ENCODE measurements at regions not wholly inside any gene's neighbourhood (a gene's known extent, or its start where the extent isn't known, plus 50 kb on each side); places are given as distances from the start of the nearest gene placed in this dataset.
A peak's percentile ranks its signal among the peaks of the same experiment; 100 is the strongest.

GRCh38 chr12:42799966-42800365 is 210.4 kb upstream of the PRICKLE1 start:
- peaks cover 0 to 3% (median 0%) of the 10 kb centered on the region in 4 donors for H3K4me1 ChIP-seq
- H3K27me3 ChIP-seq: no peaks in the 10 kb centered on the region
- 89 to 92% methylated on average over 1 of the region's 1 CpG for WGBS, 2 donors
- TF ChIP-seq POLR2AphosphoS5 (IDR thresholded peaks at IDR 0.05) (no peak), EP300 (IDR thresholded peaks at IDR 0.05) (no peak), POLR2A (IDR thresholded peaks at IDR 0.05) (no peak), CTCF (IDR thresholded peaks at IDR 0.05) (no peak)
- no peak overlapping the region for H3K27ac ChIP-seq
- intact Hi-C loops (cut with DNase I): no loop called here
- no peak for DNase-seq
- H3K9me3 ChIP-seq: no peaks in the 10 kb centered on the region
- H3K36me3 ChIP-seq: no peaks in the 10 kb centered on the region
- no peak overlapping the region for H3K4me3 ChIP-seq

- no peak overlapping the region for H3K4me3 ChIP-seq
- WGBS, 2 donors: 72 to 85% methylated on average over 2 of the region's 2 CpGs
- intact Hi-C loops (cut with DNase I): no loop called here
- no peak for DNase-seq
- H3K4me1 ChIP-seq: peaks cover 0 to 7% (median 0%) of the 10 kb centered on the region in 4 donors
- H3K36me3 ChIP-seq: no peaks in the 10 kb centered on the region
- H3K27me3 ChIP-seq: no peaks in the 10 kb centered on the region
- no peak overlapping the region for H3K27ac ChIP-seq
- TF ChIP-seq POLR2AphosphoS5 (IDR thresholded peaks at IDR 0.05) (no peak), POLR2A (IDR thresholded peaks at IDR 0.05) (no peak), EP300 (IDR thresholded peaks at IDR 0.05) (no peak), CTCF (IDR thresholded peaks at IDR 0.05) (no peak)
- no peaks in the 10 kb centered on the region for H3K9me3 ChIP-seq
These were observed 209.4 kb upstream of the PRICKLE1 start for GRCh38 chr12:42798811-42799438.

GRCh38 chr12:42794806-42795205 is 205.3 kb upstream of the PRICKLE1 start:
- Histone ChIP-seq H3K36me3 (no peaks in the 10 kb centered on the region), H3K27ac (no peak overlapping the region), H3K9me3 (no peaks in the 10 kb centered on the region), H3K4me3 (no peak overlapping the region), H3K27me3 (no peaks in the 10 kb centered on the region), H3K4me1 (peaks cover 0 to 7% (median 0%) of the 10 kb centered on the region in 4 donors)
- no peak for DNase-seq
- WGBS, 2 donors: 70 to 75% methylated on average over 2 of the region's 2 CpGs
- intact Hi-C loops (cut with DNase I): no loop called here
- TF ChIP-seq EP300 (IDR thresholded peaks at IDR 0.05) (no peak), CTCF (IDR thresholded peaks at IDR 0.05) (no peak), POLR2AphosphoS5 (IDR thresholded peaks at IDR 0.05) (peak in 2 of 4 donors; percentile 51 to 62), POLR2A (IDR thresholded peaks at IDR 0.05) (no peak)

GRCh38 chr12:42793166-42793565 is 203.6 kb upstream of the PRICKLE1 start:
- peaks cover 0 to 7% (median 0%) of the 10 kb centered on the region in 4 donors for H3K4me1 ChIP-seq
- no peak for DNase-seq
- TF ChIP-seq CTCF (IDR thresholded peaks at IDR 0.05) (no peak), POLR2A (IDR thresholded peaks at IDR 0.05) (no peak), POLR2AphosphoS5 (IDR thresholded peaks at IDR 0.05) (no peak), EP300 (IDR thresholded peaks at IDR 0.05) (no peak)
- H3K27ac ChIP-seq: no peak overlapping the region
- 94 to 95% methylated on average over 1 of the region's 1 CpG for WGBS, 2 donors
- no peak overlapping the region for H3K4me3 ChIP-seq
- intact Hi-C loops (cut with DNase I): no loop called here
- no peaks in the 10 kb centered on the region for H3K9me3 ChIP-seq
- no peaks in the 10 kb centered on the region for H3K27me3 ChIP-seq
- H3K36me3 ChIP-seq: no peaks in the 10 kb centered on the region

GRCh38 chr12:42792265-42792664 is 202.7 kb upstream of the PRICKLE1 start:
- TF ChIP-seq POLR2A (IDR thresholded peaks at IDR 0.05) (no peak), POLR2AphosphoS5 (IDR thresholded peaks at IDR 0.05) (no peak), CTCF (IDR thresholded peaks at IDR 0.05) (no peak), EP300 (IDR thresholded peaks at IDR 0.05) (no peak)
- intact Hi-C loops (cut with DNase I): no loop called here
- Histone ChIP-seq H3K27me3 (no peaks in the 10 kb centered on the region), H3K9me3 (no peaks in the 10 kb centered on the region), H3K36me3 (no peaks in the 10 kb centered on the region), H3K4me1 (peaks cover 0 to 7% (median 0%) of the 10 kb centered on the region in 4 donors), H3K27ac (no peak overlapping the region), H3K4me3 (no peak overlapping the region)
- no peak for DNase-seq
